ENCODE measurements at regions not wholly inside any gene's neighbourhood (a gene's known extent, or its start where the extent isn't known, plus 50 kb on each side); places are given as distances from the start of the nearest gene placed in this dataset.

DNA sequence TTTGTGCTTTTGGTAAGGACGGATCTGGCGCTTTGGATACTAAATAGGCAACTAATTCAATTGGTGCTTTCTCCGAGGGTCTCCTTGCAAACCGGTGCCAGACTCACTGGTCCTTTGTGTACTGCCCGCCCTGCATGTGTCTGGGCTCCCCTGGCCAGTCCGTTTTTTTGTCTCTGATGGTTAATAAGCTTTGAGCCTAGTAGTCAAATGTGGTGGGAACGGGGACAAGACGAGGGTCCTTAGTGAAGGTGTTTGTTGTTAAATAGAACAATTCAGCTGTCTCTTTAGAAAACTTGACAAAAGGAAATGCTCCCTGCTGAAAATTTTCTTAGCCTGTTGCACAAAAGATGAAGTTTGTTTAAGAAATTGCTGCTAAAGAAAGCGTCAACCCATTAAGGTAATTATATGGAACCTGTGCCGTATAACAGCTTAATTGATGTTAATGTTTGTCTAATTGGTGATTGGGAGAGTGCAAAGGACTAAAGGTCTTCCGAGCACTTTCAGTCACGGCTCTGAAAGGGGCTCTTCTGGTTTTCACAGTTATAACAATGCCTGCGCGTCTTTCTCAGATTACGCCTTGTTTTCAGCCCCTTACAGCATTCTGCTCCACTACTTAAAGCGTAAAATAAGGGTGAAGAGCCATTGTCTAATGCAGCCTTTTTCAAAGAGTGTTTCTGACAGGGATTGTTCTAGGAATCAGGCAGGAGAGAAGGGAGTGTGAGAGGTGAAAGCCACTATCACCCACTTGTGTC lies 537.4 kb downstream of the PRKD1 start:
- TF ChIP-seq TAF1 (IDR thresholded peaks at IDR 0.05; ENCODE audit: low read depth): no peak
- no peak for TF ChIP-seq CREB1 (IDR thresholded peaks at IDR 0.05; ENCODE audit: low read depth)
- TF ChIP-seq CEBPB (IDR thresholded peaks at IDR 0.05): no peak
- TF ChIP-seq EP300 (IDR thresholded peaks at IDR 0.05; ENCODE audit: borderline replicate concordance): no peak
- TF ChIP-seq, protein P1, sequence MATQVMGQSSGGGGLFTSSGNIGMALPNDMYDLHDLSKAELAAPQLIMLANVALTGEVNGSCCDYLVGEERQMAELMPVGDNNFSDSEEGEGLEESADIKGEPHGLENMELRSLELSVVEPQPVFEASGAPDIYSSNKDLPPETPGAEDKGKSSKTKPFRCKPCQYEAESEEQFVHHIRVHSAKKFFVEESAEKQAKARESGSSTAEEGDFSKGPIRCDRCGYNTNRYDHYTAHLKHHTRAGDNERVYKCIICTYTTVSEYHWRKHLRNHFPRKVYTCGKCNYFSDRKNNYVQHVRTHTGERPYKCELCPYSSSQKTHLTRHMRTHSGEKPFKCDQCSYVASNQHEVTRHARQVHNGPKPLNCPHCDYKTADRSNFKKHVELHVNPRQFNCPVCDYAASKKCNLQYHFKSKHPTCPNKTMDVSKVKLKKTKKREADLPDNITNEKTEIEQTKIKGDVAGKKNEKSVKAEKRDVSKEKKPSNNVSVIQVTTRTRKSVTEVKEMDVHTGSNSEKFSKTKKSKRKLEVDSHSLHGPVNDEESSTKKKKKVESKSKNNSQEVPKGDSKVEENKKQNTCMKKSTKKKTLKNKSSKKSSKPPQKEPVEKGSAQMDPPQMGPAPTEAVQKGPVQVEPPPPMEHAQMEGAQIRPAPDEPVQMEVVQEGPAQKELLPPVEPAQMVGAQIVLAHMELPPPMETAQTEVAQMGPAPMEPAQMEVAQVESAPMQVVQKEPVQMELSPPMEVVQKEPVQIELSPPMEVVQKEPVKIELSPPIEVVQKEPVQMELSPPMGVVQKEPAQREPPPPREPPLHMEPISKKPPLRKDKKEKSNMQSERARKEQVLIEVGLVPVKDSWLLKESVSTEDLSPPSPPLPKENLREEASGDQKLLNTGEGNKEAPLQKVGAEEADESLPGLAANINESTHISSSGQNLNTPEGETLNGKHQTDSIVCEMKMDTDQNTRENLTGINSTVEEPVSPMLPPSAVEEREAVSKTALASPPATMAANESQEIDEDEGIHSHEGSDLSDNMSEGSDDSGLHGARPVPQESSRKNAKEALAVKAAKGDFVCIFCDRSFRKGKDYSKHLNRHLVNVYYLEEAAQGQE (IDR thresholded peaks at IDR 0.05; ENCODE audit: low read depth): no peak
- TF ChIP-seq ZBTB7A (IDR thresholded peaks at IDR 0.05; ENCODE audit: low read depth): no peak
- TF ChIP-seq, protein P2, sequence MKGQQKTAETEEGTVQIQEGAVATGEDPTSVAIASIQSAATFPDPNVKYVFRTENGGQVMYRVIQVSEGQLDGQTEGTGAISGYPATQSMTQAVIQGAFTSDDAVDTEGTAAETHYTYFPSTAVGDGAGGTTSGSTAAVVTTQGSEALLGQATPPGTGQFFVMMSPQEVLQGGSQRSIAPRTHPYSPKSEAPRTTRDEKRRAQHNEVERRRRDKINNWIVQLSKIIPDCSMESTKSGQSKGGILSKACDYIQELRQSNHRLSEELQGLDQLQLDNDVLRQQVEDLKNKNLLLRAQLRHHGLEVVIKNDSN (IDR thresholded peaks at IDR 0.05): no peak

- TF ChIP-seq, protein P1 (IDR thresholded peaks at IDR 0.05; ENCODE audit: low read depth): no peak
- TF ChIP-seq TAF1 (IDR thresholded peaks at IDR 0.05; ENCODE audit: low read depth) (no peak), TCF12 (IDR thresholded peaks at IDR 0.05; ENCODE audit: low read depth) (no peak), EP300 (IDR thresholded peaks at IDR 0.05; ENCODE audit: borderline replicate concordance) (no peak), YY1 (IDR thresholded peaks at IDR 0.05; ENCODE audit: low read depth) (no peak), NFIC (IDR thresholded peaks at IDR 0.05) (no peak), MAX (IDR thresholded peaks at IDR 0.05) (no peak), TEAD4 (IDR thresholded peaks at IDR 0.05) (no peak), FOXM1 (IDR thresholded peaks at IDR 0.05; ENCODE audit: borderline replicate concordance, low read depth) (no peak), ZBTB7A (IDR thresholded peaks at IDR 0.05; ENCODE audit: low read depth) (no peak), CREB1 (IDR thresholded peaks at IDR 0.05; ENCODE audit: low read depth) (no peak), EGR1 (IDR thresholded peaks at IDR 0.05) (no peak), CEBPB (IDR thresholded peaks at IDR 0.05) (no peak), RAD21 (IDR thresholded peaks at IDR 0.05; ENCODE audit: low read depth) (no peak)
- TF ChIP-seq, protein P2 (IDR thresholded peaks at IDR 0.05): no peak
Observed at GRCh38 chr14:29391231-29391630, 536.4 kb downstream of the PRKD1 start.

DNA sequence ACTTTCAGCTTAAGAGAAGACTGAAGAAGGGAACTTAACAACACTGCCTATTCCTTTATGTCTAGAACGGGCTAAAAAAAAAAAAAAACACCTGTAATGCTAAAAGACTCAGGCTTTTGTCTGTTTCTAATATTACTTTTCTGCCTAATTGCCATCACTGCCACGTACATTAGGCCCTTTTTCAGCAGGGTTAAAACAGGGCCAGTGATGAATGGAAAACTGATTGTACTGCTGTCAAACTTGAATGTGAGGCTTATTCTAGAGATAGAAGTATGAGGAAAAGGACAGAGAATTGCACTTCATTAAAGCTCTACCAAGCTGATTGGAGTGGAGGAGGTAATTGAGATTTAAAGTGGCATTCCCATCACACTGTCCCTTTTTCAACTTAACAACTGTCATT lies 535.8 kb downstream of the PRKD1 start:
- TF ChIP-seq CEBPB (IDR thresholded peaks at IDR 0.05) (no peak), TCF12 (IDR thresholded peaks at IDR 0.05; ENCODE audit: low read depth) (no peak), EGR1 (IDR thresholded peaks at IDR 0.05) (no peak), TEAD4 (IDR thresholded peaks at IDR 0.05) (no peak), ZBTB7A (IDR thresholded peaks at IDR 0.05; ENCODE audit: low read depth) (no peak), TAF1 (IDR thresholded peaks at IDR 0.05; ENCODE audit: low read depth) (no peak), MAX (IDR thresholded peaks at IDR 0.05) (no peak), RAD21 (IDR thresholded peaks at IDR 0.05; ENCODE audit: low read depth) (no peak), CREB1 (IDR thresholded peaks at IDR 0.05; ENCODE audit: low read depth) (no peak), YY1 (IDR thresholded peaks at IDR 0.05; ENCODE audit: low read depth) (no peak), NFIC (IDR thresholded peaks at IDR 0.05) (no peak), EP300 (IDR thresholded peaks at IDR 0.05; ENCODE audit: borderline replicate concordance) (no peak), FOXM1 (IDR thresholded peaks at IDR 0.05; ENCODE audit: borderline replicate concordance, low read depth) (no peak)
- TF ChIP-seq, protein P1 (IDR thresholded peaks at IDR 0.05; ENCODE audit: low read depth): no peak
- TF ChIP-seq, protein P2 (IDR thresholded peaks at IDR 0.05): no peak

DNA sequence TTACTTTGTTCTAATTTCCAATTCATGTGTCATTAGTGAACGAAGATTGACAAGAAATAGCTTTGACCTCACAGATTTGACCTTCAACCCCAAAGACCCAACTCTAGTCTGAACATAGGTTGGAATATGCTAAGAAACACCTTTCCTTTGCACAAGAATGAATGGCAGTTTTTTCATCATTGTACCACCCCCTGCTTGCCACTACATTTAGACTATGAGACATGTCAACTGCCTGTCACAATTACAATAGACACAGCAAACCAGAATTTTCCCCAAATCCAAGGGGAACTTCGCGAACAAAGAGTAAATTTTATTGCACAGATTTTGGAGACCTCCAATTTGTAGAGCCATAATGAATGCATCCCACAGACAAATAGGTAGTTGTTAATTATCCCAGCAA lies 535.4 kb downstream of the PRKD1 start:
- TF ChIP-seq NFIC (IDR thresholded peaks at IDR 0.05) (no peak), TCF12 (IDR thresholded peaks at IDR 0.05; ENCODE audit: low read depth) (no peak), ZBTB7A (IDR thresholded peaks at IDR 0.05; ENCODE audit: low read depth) (no peak), RAD21 (IDR thresholded peaks at IDR 0.05; ENCODE audit: low read depth) (no peak)
- TF ChIP-seq, protein P2 (IDR thresholded peaks at IDR 0.05): no peak
